Fibroblast of lung (primary cell): ENCODE measurements at regions not wholly inside any gene's neighbourhood (a gene's known extent, or its start where the extent isn't known, plus 50 kb on each side); places are given as distances from the start of the nearest gene placed in this dataset.
A peak's percentile ranks its signal among the peaks of the same experiment; 100 is the strongest.

Source experiments
- DNase-seq, 2 donors: peaks; one replicate each; pipeline versions ENCODE4 v3.0.0 to v3.0.0-alpha.2; 2010; ENCODE audit warnings: low read depth in 2 of 2
- H2AFZ ChIP-seq: 2 replicates; pipeline ENCODE4 v1.5.1; 2012; ENCODE audit warnings: low read length, control low read depth, inconsistent platforms
- H3K27ac ChIP-seq: 2 replicates; pipeline ENCODE4 v1.5.1; 2011; ENCODE audit warnings: low read length, control low read depth; ENCODE audit not compliant: insufficient read depth
- H3K27me3 ChIP-seq: 2 replicates; pipeline ENCODE4 v1.5.1; 2011; ENCODE audit warnings: mild to moderate bottlenecking, low read length; ENCODE audit not compliant: control insufficient read depth, insufficient read depth
- H3K36me3 ChIP-seq: 2 replicates; pipeline ENCODE4 v1.5.1; 2011; ENCODE audit warnings: low read length; ENCODE audit not compliant: control insufficient read depth, insufficient read depth
- H3K4me1 ChIP-seq: 2 replicates; pipeline ENCODE4 v1.5.1; 2011; ENCODE audit warnings: low read length; ENCODE audit not compliant: control insufficient read depth, insufficient read depth; ENCODE audit errors: extremely low read depth
- H3K4me2 ChIP-seq: 2 replicates; pipeline ENCODE4 v1.5.1; 2011; ENCODE audit warnings: low read length, control low read depth; ENCODE audit not compliant: insufficient read depth; ENCODE audit errors: extremely low read depth
- H3K4me3 ChIP-seq, 4 experiments: fragments of 200-600 bp in 1 of 4; sonication (generic) in 1 of 4; replicated peaks in 1 of 4; 2 replicates each; pipeline ENCODE4 v1.5.1; 2011 to 2016; ENCODE audit warnings: low read length in 4 of 4, low read depth in 3 of 4, mild to moderate bottlenecking in 3 of 4, control low read depth in 2 of 4, inconsistent platforms in 1 of 4, mixed read lengths in 1 of 4; ENCODE audit not compliant: insufficient read depth in 1 of 4; ENCODE audit errors: control extremely low read depth in 1 of 4
- H3K79me2 ChIP-seq: 2 replicates; pipeline ENCODE4 v1.5.1; 2012; ENCODE audit warnings: mild to moderate bottlenecking, low read length, inconsistent platforms; ENCODE audit not compliant: control insufficient read depth, insufficient read depth
- H3K9ac ChIP-seq: 2 replicates; pipeline ENCODE4 v1.5.1; 2011; ENCODE audit warnings: mild to moderate bottlenecking, low read length, control low read depth; ENCODE audit not compliant: insufficient read depth
- H3K9me3 ChIP-seq: 2 replicates; pipeline ENCODE4 v1.5.1; 2012; ENCODE audit warnings: low read depth, low read length; ENCODE audit not compliant: control insufficient read depth, insufficient read depth
- H4K20me1 ChIP-seq: 2 replicates; pipeline ENCODE4 v1.5.1; 2011; ENCODE audit warnings: low read length; ENCODE audit not compliant: control insufficient read depth, insufficient read depth; ENCODE audit errors: extremely low read depth
- CTCF ChIP-seq, 2 donors: IDR thresholded peaks in 1 of 2; conservative IDR thresholded peaks in 1 of 2; 1 replicate in 1 of 2; 2 replicates in 1 of 2; pipeline ENCODE4 v1.5.1; 2011 to 2012; ENCODE audit warnings: low read length in 2 of 2, control low read depth in 1 of 2, inconsistent platforms in 1 of 2, low read depth in 1 of 2, mild to moderate bottlenecking in 1 of 2
- EZH2 ChIP-seq: IDR thresholded peaks from 2 replicates; pipeline ENCODE4 v1.5.1; 2012; ENCODE audit warnings: low read length, control low read depth, mild to moderate bottlenecking; ENCODE audit errors: missing control alignments

GRCh38 chr5:36450229-36451014 is 148.7 kb upstream of the RANBP3L start:
- Histone ChIP-seq H3K4me1 (no peaks in the 10 kb centered on the region), H4K20me1 (no peaks in the 10 kb centered on the region), H3K9ac (no peak overlapping the region), H3K4me2 (no peak overlapping the region), H3K36me3 (no peaks in the 10 kb centered on the region), H3K27me3 (no peaks in the 10 kb centered on the region), H3K9me3 (no peaks in the 10 kb centered on the region), H3K79me2 (no peaks in the 10 kb centered on the region), H3K27ac (no peak overlapping the region), H2AFZ (no peak overlapping the region), H3K4me3 (no peak overlapping the region)
- DNase-seq = peak in 1 of 2 donors; percentile 73
- TF ChIP-seq CTCF (conservative IDR thresholded peaks at IDR 0.05 in 1 of 2, IDR thresholded peaks at IDR 0.05 in 1 of 2; ENCODE audit: low read depth in 1 of 2, low read length in 2 of 2) (no peak), EZH2 (no peak)

- Histone ChIP-seq H3K79me2 (no peaks in the 10 kb centered on the region), H3K9me3 (no peaks in the 10 kb centered on the region), H3K4me1 (no peaks in the 10 kb centered on the region), H3K4me2 (no peak overlapping the region), H3K27me3 (no peaks in the 10 kb centered on the region), H3K27ac (no peak overlapping the region), H3K9ac (no peak overlapping the region), H2AFZ (no peak overlapping the region), H4K20me1 (no peaks in the 10 kb centered on the region), H3K36me3 (no peaks in the 10 kb centered on the region), H3K4me3 (no peak overlapping the region)
- DNase-seq = no peak
- TF ChIP-seq CTCF (conservative IDR thresholded peaks at IDR 0.05 in 1 of 2, IDR thresholded peaks at IDR 0.05 in 1 of 2; ENCODE audit: low read depth in 1 of 2, low read length in 2 of 2) = no peak
- TF ChIP-seq EZH2 = no peak
Observed at GRCh38 chr5:36452424-36453006, 150.8 kb upstream of the RANBP3L start.

- no peak for TF ChIP-seq CTCF (conservative IDR thresholded peaks at IDR 0.05 in 1 of 2, IDR thresholded peaks at IDR 0.05 in 1 of 2; ENCODE audit: low read depth in 1 of 2, low read length in 2 of 2)
- TF ChIP-seq EZH2 = no peak
- H3K9me3 ChIP-seq = no peaks in the 10 kb centered on the region
- no peaks in the 10 kb centered on the region for H4K20me1 ChIP-seq
- H2AFZ ChIP-seq = no peak overlapping the region
- H3K9ac ChIP-seq = no peak overlapping the region
- no peaks in the 10 kb centered on the region for H3K79me2 ChIP-seq
- no peak overlapping the region for H3K27ac ChIP-seq
- H3K4me1 ChIP-seq = no peaks in the 10 kb centered on the region
- H3K27me3 ChIP-seq = no peaks in the 10 kb centered on the region
- no peak overlapping the region for H3K4me2 ChIP-seq
- H3K4me3 ChIP-seq = no peak overlapping the region
- no peaks in the 10 kb centered on the region for H3K36me3 ChIP-seq
- DNase-seq = peak in 1 of 2 donors; percentile 88
Observed at GRCh38 chr5:36457511-36458270, 148.7 kb upstream of the SLC1A3 start.
